ENCODE measurements at regions not wholly inside any gene's neighbourhood (a gene's known extent, or its start where the extent isn't known, plus 50 kb on each side); places are given as distances from the start of the nearest gene placed in this dataset.
"Not testable (repeated sequence)": the region's sequence is repeated elsewhere in the genome, so short reads cannot be mapped to it uniquely, and the experiment has no call there.

- no peak for DNase-seq (ENCODE audit: low read depth in 2 of 2)
Measured at GRCh38 chr1:159641221-159641620, 53.6 kb downstream of the APCS start.

- no peak for DNase-seq (ENCODE audit: low read depth in 2 of 2)
Measured at GRCh38 chr1:159646687-159647086, 59.1 kb downstream of the APCS start.

- DNase-seq (ENCODE audit: low read depth in 2 of 2): no peak
Measured at GRCh38 chr1:159647616-159648015, 60.0 kb downstream of the APCS start.

- DNase-seq (ENCODE audit: low read depth in 2 of 2): peak in 1 of 2 donors; percentile 0
Measured at GRCh38 chr1:159652506-159652905, 61.9 kb downstream of the CRP start.

- peak in 1 of 2 donors; percentile 63 for DNase-seq (ENCODE audit: low read depth in 2 of 2)
Measured at GRCh38 chr1:159653201-159653600, 61.2 kb downstream of the CRP start.

GRCh38 chr1:159657477-159657876 is 56.9 kb downstream of the CRP start:
- DNase-seq (ENCODE audit: low read depth in 2 of 2): not testable (repeated sequence)

All from dermis microvascular lymphatic vessel endothelial cell (primary cell).